GM18505 (cell line): ENCODE measurements at regions not wholly inside any gene's neighbourhood (a gene's known extent, or its start where the extent isn't known, plus 50 kb on each side); places are given as distances from the start of the nearest gene placed in this dataset.

ENCODE experiments used
- ATAC-seq: cut with Tn5 transposase; IDR thresholded peaks from one replicate; pipeline ENCODE4 v1.9.1; 2021; ENCODE audit not compliant: unreplicated experiment
- POLR2A ChIP-seq: IDR thresholded peaks from 4 replicates; pipeline ENCODE4 v1.6.1; 2011; ENCODE audit warnings: borderline replicate concordance; ENCODE audit not compliant: insufficient read depth, insufficient read length; ENCODE audit errors: extremely low read depth

- TF ChIP-seq POLR2A, result no peak
- no peak for ATAC-seq
Measured at GRCh38 chr3:116927918-116928317, 218.3 kb downstream of the TUSC7 start.

DNA sequence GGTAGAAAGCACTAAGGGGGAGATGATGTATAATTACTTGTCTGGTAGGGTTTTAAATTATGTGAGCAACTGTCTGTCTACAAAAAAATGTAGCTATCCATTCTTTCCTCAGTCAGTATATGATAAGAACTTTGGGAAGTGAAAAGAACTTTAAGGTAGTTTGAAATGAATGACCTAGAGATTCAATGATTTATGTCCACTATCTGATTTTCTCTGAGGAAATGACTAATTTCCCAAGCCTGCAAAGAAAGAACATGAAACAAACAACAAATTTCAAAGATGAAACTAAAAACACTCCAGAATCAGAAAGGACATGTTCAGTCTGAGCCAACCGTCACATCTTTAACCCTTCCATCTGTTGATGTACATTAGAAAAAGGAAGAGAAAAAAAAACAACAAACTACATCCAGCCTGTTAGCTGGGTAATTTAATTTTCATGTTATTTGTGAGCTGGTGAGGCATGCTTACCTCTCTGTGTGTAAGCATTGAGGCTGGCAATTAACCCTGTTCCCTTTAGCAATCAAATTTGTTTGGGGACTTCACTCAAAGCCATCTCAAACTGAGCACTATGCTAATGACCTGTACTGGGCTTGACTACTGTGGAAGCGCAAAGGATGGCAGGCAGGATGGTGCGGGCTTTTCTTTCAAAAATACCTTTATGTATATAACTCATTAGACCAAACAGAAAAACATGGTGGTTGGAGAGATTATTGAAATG, 220.1 kb downstream of the TUSC7 start:
- no peak for ATAC-seq
- no peak for TF ChIP-seq POLR2A

- no peak for ATAC-seq
- TF ChIP-seq POLR2A, result no peak
Measured at GRCh38 chr3:116930786-116931185, 221.2 kb downstream of the TUSC7 start.

GRCh38 chr3:116939091-116939490, 229.5 kb downstream of the TUSC7 start:
- ATAC-seq, result no peak
- no peak for TF ChIP-seq POLR2A

DNA sequence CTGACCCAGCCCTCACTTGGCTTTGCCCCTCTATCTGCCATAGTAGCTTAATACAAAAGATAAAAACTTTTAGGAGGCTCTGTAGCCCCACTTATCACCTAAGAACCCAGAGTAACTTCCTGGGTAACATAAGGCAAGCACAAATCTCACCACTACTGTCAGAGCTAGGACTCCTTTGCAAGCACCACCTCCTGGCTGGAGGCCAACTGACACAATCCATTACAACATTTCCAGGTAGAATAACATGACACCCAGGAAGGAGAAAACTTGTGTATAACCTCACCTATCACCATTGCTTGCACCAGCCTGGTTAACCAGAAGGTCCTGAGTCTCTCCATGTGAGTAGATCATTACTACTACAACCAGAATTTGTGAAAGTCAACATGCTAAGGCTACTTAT, 230.0 kb downstream of the TUSC7 start:
- no peak for TF ChIP-seq POLR2A

DNA sequence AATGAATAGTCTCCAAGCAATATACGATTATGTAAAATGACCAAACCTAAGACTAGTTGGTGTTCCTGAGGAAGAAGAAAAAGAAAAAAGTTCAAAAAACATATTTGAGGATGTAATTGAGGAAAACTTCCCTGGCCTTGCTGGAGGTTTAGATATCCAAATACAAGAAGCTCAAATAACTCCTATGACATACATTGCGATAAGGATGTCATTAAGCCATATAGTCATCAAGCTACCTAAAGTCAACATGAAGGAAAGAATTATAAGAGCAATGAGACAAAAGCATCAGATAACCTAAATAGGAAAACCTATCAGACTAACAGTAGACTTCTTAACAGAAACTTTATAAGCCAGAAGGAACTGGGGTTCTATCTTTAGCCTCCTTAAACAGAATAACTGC, 231.1 kb downstream of the TUSC7 start:
- no peak for ATAC-seq
- TF ChIP-seq POLR2A, result no peak

More for the DNA sequence above, 230.0 kb downstream of the TUSC7 start:
- ATAC-seq, result no peak

GRCh38 chr3:116946376-116946775, 236.8 kb downstream of the TUSC7 start:
- no peak for ATAC-seq
- TF ChIP-seq POLR2A, result no peak

GRCh38 chr3:116947148-116947547, 237.6 kb downstream of the TUSC7 start:
- no peak for TF ChIP-seq POLR2A
- no peak for ATAC-seq

GRCh38 chr3:116947809-116948208, 238.2 kb downstream of the TUSC7 start:
- no peak for TF ChIP-seq POLR2A
- no peak for ATAC-seq

- TF ChIP-seq POLR2A, result no peak
Measured at GRCh38 chr3:116950301-116951055, 240.9 kb downstream of the TUSC7 start.

DNA sequence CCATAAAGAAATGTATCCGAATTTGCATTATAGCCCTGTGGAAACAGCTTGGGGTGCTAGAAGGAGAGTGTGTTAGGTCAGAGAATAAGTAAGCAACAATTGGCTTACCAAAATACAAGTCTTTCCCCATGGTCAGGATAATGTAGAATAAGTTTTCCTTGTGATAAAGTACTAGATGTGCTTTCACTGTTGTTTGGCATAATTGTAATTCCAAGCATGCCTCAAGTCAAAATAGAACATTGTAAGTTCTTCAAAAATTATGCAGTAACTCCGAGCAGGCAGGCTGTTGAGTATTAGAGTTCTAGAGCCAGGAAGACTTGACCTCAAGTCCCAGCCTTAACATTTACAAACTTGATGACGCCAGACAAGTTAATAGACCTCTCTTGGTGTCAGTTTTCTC, 242.0 kb downstream of the TUSC7 start:
- no peak for ATAC-seq
- TF ChIP-seq POLR2A, result no peak

More at GRCh38 chr3:116950301-116951055, 240.9 kb downstream of the TUSC7 start:
- no peak for ATAC-seq

DNA sequence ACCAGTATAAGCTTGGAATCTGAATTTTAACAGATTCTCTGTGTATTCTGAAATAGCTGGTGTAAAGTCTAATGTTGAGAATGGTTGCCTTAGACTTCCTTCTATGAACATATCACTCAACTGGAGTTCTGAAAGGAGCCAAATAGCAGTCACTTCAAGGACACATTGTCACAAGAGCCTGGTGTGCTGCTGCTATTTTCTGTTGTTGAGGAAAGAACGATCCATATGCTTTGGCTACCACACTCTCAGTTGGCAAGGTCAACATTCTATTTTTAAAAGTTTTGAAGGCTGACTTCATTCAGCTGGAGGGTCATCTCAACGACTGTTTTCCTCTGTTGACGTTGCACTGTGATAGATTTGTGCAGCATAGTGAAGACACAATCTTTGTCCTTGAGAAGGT, 248.7 kb downstream of the TUSC7 start:
- no peak for ATAC-seq

GRCh38 chr3:116961106-116961505, 251.5 kb downstream of the TUSC7 start:
- TF ChIP-seq POLR2A, result no peak
- no peak for ATAC-seq

More for the DNA sequence above, 248.7 kb downstream of the TUSC7 start:
- TF ChIP-seq POLR2A, result no peak

GRCh38 chr3:116963802-116964201, 254.2 kb downstream of the TUSC7 start:
- TF ChIP-seq POLR2A, result no peak
- ATAC-seq, result no peak
